ENCODE measurements at regions not wholly inside any gene's neighbourhood (a gene's known extent, or its start where the extent isn't known, plus 50 kb on each side); places are given as distances from the start of the nearest gene placed in this dataset.

DNA sequence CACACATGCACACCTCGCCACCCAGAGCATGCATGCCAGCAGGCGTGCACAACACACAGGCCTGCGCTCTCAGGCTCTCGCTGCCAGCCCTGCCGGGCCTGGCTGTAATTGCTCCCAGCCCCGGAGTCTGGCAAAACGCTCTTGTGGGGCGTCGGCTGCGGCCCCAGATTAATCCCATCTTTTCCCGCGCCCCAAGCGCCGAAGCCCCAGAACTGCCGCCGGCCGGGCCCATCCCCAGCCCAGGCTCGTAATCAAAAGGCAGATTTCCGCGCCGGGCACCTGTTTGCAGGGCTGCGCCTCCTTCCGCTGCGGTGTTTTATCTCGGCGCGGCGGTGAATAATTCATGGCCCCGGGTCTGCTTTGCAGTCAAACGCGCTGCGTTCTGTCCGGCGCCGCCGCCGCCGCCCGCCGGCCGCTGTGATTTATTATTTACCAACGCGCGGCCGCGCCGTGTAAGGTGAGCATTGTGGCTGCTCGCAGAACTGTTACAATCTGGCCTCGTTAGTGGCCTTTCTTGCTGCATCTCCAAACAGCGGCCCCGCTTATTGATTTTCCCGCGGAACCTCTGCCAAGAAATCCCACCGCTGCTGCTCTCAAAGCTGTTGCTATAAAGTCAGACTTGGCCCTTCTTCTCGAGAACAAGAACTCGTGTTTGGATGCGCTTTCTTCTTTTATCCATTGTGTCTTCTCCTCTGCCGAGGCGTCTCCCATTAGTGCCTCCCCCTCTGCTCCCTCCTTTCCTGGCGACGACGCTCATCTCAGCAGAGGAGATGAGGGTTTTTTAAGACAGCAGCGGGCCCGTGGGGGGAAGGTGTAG is 126.1 kb downstream of the IRX5 start:
- Mint-ChIP-seq H3K4me1 (peaks cover 5% of the 10 kb centered on the region), H3K27ac (no peak overlapping the region), H3K4me3 (peak overlapping the region; percentile 64), H3K36me3 (ENCODE audit: low read depth) (no peaks in the 10 kb centered on the region), H3K27me3 (ENCODE audit: insufficient read depth) (peaks cover 59% of the 10 kb centered on the region), H3K9me3 (peaks cover 7% of the 10 kb centered on the region)
- Histone ChIP-seq H3K36me3 (ENCODE audit: control insufficient read depth, insufficient read depth, low read length) (no peaks in the 10 kb centered on the region), H3K4me1 (ENCODE audit: control insufficient read depth, insufficient read depth, low read length) (no peaks in the 10 kb centered on the region), H3K9me3 (ENCODE audit: control insufficient read depth, low read length) (no peaks in the 10 kb centered on the region), H3K9ac (ENCODE audit: extremely low read depth, low read length, poor library complexity, severe bottlenecking) (no peak overlapping the region), H3K27me3 (ENCODE audit: control insufficient read depth, insufficient read depth, low read length, poor library complexity, severe bottlenecking) (peaks cover 43% of the 10 kb centered on the region), H3K4me3 (ENCODE audit: low read length) (peak overlapping the region; percentile 75), H3K27ac (ENCODE audit: low read depth, low read length) (no peak overlapping the region)
- DNase-seq, result peak; percentile 90
- WGBS, 2 experiments (ENCODE audit: insufficient coverage in 1 of 2, insufficient read length in 1 of 2), result 9 to 10% methylated on average over 13 to 63 of the region's 64 CpGs
- TF ChIP-seq CTCF (conservative IDR thresholded peaks at IDR 0.05), result peak; percentile 65

DNA sequence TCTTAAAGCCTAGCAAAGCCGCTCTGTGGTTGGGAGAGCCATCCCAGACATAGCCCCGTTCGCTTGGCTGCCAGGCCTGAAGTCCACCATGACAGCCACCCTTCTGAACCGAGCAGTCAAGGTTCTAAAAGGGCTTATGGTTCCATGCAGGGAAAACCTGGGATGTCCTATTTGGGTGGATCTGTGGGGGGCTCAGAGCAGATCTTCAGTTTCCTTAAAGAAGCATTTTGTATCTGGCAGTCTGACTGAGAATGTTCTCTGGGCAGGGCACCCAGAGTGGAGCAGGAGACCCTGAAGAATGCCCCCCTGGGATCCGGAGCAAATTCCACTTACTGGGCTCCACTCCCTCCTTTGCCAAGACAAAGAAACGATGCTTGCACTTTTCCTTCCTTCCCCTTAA is 127.2 kb downstream of the IRX5 start:
- no peak overlapping the region for H3K4me3 Mint-ChIP-seq
- TF ChIP-seq CTCF (conservative IDR thresholded peaks at IDR 0.05), result no peak
- Histone ChIP-seq H3K27me3 (ENCODE audit: control insufficient read depth, insufficient read depth, low read length, poor library complexity, severe bottlenecking) (peaks cover 43% of the 10 kb centered on the region), H3K4me3 (ENCODE audit: low read length) (no peak overlapping the region), H3K36me3 (ENCODE audit: control insufficient read depth, insufficient read depth, low read length) (no peaks in the 10 kb centered on the region), H3K4me1 (ENCODE audit: control insufficient read depth, insufficient read depth, low read length) (no peaks in the 10 kb centered on the region), H3K27ac (ENCODE audit: low read depth, low read length) (no peak overlapping the region), H3K9me3 (ENCODE audit: control insufficient read depth, low read length) (no peaks in the 10 kb centered on the region), H3K9ac (ENCODE audit: extremely low read depth, low read length, poor library complexity, severe bottlenecking) (no peak overlapping the region)
- WGBS, 2 experiments (ENCODE audit: insufficient coverage in 1 of 2, insufficient read length in 1 of 2), result 86 to 94% methylated on average over 5 to 6 of the region's 6 CpGs
- H3K27me3 Mint-ChIP-seq (ENCODE audit: insufficient read depth), result peaks cover 62% of the 10 kb centered on the region
- DNase-seq, result no peak
- peaks cover 7% of the 10 kb centered on the region for H3K9me3 Mint-ChIP-seq
- no peak overlapping the region for H3K27ac Mint-ChIP-seq
- H3K36me3 Mint-ChIP-seq (ENCODE audit: low read depth), result no peaks in the 10 kb centered on the region
- H3K4me1 Mint-ChIP-seq, result peaks cover 5% of the 10 kb centered on the region

DNA sequence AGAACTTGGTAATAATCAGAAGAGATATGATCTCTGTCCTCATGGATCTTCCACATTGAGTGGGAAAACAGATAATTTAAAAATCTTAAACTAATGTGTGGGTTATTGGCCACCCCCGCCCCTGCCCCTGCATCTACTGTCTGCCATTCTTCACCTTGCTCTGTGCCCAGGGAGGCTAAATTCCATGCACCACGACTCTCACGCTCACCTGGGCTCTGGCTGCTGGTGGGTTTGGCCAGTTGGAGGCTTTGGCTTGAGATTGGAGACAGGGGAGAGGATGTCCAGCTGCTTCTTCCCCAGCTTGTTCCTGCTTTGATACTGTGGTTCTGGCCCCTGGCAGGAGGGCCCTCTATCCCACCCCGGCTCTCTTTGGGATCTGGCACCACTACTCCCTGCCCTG is 127.9 kb downstream of the IRX5 start:
- no peak overlapping the region for H3K4me3 ChIP-seq (ENCODE audit: low read length)
- TF ChIP-seq CTCF (conservative IDR thresholded peaks at IDR 0.05), result no peak
- H3K36me3 ChIP-seq (ENCODE audit: control insufficient read depth, insufficient read depth, low read length), result no peaks in the 10 kb centered on the region
- H3K27me3 ChIP-seq (ENCODE audit: control insufficient read depth, insufficient read depth, low read length, poor library complexity, severe bottlenecking), result peaks cover 43% of the 10 kb centered on the region
- Mint-ChIP-seq H3K4me3 (no peak overlapping the region), H3K36me3 (ENCODE audit: low read depth) (no peaks in the 10 kb centered on the region), H3K9me3 (peaks cover 7% of the 10 kb centered on the region), H3K27ac (no peak overlapping the region), H3K27me3 (ENCODE audit: insufficient read depth) (peaks cover 64% of the 10 kb centered on the region), H3K4me1 (peaks cover 5% of the 10 kb centered on the region)
- H3K9me3 ChIP-seq (ENCODE audit: control insufficient read depth, low read length), result no peaks in the 10 kb centered on the region
- WGBS, 2 experiments (ENCODE audit: insufficient coverage in 1 of 2, insufficient read length in 1 of 2), result 76% methylated on average over 4 of the region's 4 CpGs; no CpG with 5 or more reads in 1 of the 2 experiments
- no peak overlapping the region for H3K9ac ChIP-seq (ENCODE audit: extremely low read depth, low read length, poor library complexity, severe bottlenecking)
- H3K4me1 ChIP-seq (ENCODE audit: control insufficient read depth, insufficient read depth, low read length), result no peaks in the 10 kb centered on the region
- DNase-seq, result no peak
- H3K27ac ChIP-seq (ENCODE audit: low read depth, low read length), result no peak overlapping the region
